HG03060 (cell line): ENCODE measurements at regions not wholly inside any gene's neighbourhood (a gene's known extent, or its start where the extent isn't known, plus 50 kb on each side); places are given as distances from the start of the nearest gene placed in this dataset.
"Not testable (repeated sequence)": the region's sequence is repeated elsewhere in the genome, so short reads cannot be mapped to it uniquely, and the experiment has no call there.

Source experiments
- ATAC-seq: cut with Tn5 transposase; IDR thresholded peaks from one replicate; pipeline ENCODE4 v1.9.1; 2021; ENCODE audit warnings: low read depth, moderate number of reproducible peaks; ENCODE audit not compliant: unreplicated experiment

DNA sequence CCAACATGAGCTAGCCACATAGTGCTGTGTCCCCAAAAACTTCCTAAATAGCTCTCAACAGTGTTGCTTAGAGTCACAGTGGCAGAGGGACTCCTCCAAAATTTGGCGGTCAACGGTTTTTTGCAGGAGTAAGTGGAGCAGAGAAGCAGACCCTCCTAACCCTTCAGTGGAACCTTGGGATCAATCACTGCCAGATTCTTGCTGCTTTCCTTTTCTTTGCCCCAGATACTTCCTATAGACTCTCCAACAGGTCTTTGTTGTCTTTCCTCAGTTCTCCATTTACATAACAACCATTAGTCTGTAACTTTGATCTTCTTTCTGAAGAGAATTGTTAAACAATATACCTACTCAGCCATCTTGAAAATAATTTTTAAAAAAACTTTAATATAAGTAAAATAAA, 556.1 kb downstream of the BRINP3 start:
- ATAC-seq = no peak

GRCh38 chr1:189927641-189928040, 550.0 kb downstream of the BRINP3 start:
- ATAC-seq = no peak

DNA sequence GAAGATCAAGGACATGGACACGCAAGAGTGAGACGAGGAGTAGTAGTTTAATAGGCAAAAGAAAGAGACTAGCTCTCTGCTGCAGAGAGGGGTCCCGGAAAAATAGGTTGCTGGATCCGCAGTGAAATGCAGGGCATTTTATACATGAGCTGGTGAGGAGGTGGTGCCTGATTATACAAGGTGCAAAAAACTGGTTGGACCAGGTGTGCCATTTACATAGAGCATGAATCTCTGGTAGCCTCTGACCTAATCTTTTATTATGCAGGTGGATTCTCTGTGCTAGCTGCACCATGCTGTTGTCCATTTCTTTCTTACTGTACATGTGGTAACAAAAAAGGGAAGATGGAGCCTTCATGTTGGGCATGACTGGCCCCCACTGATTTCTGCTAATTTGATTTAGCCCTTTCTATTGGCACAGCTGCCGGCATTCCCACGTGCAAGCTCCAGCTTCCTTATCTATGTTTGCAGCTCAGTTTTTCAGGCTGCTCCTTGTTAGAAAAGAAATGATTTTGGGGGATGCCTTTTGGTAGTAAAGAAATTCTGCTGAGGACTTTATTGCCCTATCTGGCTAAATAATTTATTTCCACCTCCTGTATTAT, 548.1 kb downstream of the BRINP3 start:
- ATAC-seq = no peak

DNA sequence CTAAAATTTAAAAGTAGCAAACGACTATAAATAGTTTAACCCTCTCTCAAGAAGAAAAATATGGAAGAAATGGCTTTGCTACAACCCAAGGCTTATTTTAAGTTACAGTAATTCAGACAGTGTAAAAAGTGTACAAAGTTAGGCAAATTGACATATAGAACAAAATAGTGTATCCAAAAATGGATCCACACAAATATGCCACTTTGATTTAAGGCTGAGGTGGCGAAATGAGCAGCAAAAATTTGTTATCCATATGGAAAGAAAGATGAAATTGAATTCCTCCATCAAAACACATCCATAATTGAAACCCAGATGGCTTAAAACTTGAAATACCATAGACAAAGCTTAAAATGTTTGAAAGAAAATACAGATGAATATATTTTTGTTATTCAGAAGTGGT, 540.8 kb downstream of the BRINP3 start:
- no peak for ATAC-seq

DNA sequence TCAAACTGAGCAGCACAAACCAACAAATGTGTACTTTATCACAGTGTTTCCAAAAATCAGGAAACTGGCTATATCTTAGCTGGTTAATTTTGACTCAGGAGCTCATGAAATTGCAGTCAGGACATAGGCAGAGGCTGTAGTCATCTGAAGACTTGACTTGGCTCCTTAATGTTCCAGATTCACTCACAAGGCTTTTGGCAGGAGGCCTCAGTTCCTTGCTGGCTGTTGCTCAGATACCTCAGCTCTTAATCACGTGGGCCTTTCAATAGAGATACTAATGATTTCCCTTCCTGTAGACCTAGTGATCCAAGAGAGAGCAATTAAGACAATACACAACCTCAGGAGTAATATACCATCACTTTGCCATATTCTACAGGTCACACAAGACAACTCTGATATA, 537.7 kb downstream of the BRINP3 start:
- ATAC-seq = no peak

- ATAC-seq = no peak
These were observed 535.7 kb downstream of the BRINP3 start for GRCh38 chr1:189941922-189942321.

DNA sequence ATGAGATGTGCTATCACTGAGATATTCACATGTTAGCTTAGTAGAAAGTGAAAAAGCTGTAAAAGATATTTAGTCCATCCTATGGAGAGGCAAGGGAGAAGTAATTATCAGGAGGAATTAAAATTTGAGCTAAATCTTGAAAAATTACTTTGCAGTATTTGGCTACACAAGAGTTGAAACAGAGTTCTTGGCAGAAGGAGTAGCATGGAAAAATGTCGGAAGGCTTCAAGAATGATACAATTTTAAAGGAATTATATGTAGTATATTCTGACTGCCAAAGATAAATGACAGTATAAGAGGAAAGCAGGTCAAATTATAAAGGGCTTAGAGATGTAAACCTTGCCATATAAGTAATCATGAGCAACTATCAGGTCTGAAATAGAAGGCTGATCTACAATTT, 518.9 kb downstream of the BRINP3 start:
- no peak for ATAC-seq

GRCh38 chr1:189960769-189961168, 516.9 kb downstream of the BRINP3 start:
- ATAC-seq = no peak

GRCh38 chr1:189962181-189962580, 515.5 kb downstream of the BRINP3 start:
- ATAC-seq = no peak

- no peak for ATAC-seq
These were observed 507.1 kb downstream of the BRINP3 start for GRCh38 chr1:189970331-189971230.

DNA sequence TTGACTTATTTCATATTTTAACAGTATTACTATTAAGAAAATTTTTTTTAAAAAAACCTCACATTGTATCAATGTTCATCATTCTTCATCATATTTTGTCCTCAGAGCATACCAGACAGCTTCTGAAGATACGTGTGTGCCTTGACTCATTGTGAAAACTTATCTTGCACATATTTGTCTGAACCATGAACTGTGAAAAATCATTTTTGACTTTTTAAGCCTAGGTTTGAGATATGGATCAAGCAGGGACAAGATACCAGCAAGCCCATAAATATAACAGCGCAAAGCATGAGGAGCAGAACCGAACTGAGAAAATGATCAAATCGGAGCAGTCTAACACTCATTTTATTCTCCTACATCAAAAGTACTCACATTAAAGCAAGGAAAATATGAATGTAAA, 506.0 kb downstream of the BRINP3 start:
- no peak for ATAC-seq

GRCh38 chr1:189977184-189977583, 500.5 kb downstream of the BRINP3 start:
- no peak for ATAC-seq

- no peak for ATAC-seq
These were observed 494.3 kb downstream of the BRINP3 start for GRCh38 chr1:189983166-189983890.

DNA sequence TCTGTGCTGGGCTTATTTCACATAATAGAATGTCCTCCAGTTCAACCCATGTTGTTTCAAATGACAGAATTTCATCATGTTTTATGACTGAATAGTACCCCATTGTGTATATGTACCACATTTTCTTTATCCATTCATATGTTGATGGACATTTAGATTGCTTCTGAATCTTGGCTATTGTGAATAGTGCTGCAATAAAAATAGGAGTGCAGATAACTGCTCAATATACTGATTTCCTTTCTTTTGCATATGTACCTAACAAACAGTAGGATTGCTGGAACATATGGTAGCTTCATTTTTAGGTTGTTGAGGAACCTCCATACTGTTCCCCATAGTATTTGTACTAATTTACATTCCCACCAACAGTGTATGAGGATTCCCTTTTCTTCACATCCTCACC, 491.1 kb downstream of the BRINP3 start:
- no peak for ATAC-seq

- no peak for ATAC-seq
These were observed 490.2 kb downstream of the BRINP3 start for GRCh38 chr1:189987509-189987908.

- ATAC-seq = no peak
These were observed 484.8 kb downstream of the BRINP3 start for GRCh38 chr1:189992856-189993255.

DNA sequence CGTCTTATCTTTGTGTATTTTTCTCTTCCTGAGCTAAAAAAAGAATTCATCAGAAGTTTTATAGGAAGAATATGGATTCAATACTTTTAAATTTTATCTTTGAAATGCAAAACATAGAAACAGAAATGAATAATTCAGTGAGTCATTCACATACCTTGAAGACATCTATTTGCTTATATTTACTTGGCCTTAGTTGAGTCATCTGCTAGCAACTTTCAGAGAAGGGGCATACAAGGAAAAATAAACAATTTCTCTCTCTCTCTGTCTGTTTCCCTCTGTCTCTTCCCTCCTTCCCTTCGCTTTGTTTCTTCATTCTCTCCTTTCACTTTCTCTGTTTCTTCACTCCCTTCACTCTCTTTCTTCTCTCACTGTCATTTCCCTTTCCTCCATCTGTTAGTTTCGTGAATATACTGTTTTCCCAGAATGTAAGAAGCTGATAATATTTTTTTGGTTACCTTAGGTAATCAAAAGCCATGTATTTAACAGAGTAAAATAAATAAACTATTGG, 477.2 kb downstream of the BRINP3 start:
- ATAC-seq = no peak

DNA sequence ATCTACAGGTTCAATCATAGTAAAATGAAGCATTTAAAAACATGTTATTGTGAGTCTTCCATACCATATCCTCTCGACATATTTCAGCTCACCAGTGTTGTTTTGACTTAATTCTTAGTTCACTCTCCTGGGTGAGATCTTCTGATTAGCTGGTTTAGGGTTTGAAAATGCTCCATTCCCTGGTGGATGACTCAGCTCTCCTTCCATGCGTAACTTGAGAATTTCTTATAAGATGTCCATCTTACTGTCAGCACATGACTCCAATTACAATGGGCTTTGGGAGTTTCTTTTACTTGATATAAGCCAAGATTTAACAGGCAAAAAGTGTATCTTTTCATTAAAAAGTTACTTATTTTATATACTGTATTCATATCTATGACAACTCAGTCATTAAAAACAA, 476.5 kb downstream of the BRINP3 start:
- ATAC-seq = no peak

GRCh38 chr1:190003376-190003775, 474.3 kb downstream of the BRINP3 start:
- no peak for ATAC-seq

DNA sequence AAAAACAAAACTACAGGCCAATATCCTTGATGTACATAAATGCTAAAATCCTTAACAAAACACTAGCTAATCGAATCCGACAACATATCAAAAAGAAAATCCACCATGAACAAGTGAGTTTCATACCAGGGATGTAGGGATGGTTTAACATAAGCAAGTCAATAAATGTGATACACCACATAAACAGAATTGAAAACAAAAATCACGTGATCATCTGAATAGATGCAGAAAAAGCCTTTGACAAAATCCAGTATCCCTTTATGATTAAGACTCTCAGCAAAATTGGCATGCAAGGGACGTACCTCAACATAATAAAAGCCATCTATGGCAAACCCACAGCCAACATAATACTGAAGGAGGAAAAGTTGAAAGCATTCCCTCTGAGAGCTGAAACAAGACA, 466.1 kb downstream of the BRINP3 start:
- ATAC-seq = no peak

- not testable (repeated sequence) for ATAC-seq
These were observed 458.5 kb downstream of the BRINP3 start for GRCh38 chr1:190019151-190019550.
